Stimulated activated CD4-positive, alpha-beta T cell treated with anti-CD3 and anti-CD28 coated beads, Interleukin-2, amount 100 ng/mL, for 48 hours (primary cell): ENCODE measurements at regions not wholly inside any gene's neighbourhood (a gene's known extent, or its start where the extent isn't known, plus 50 kb on each side); places are given as distances from the start of the nearest gene placed in this dataset.
"Not testable (repeated sequence)": the region's sequence is repeated elsewhere in the genome, so short reads cannot be mapped to it uniquely, and the experiment has no call there.

Source experiments
- DNase-seq, 2 donors: peaks; one replicate each; pipeline ENCODE4 v3.0.0-alpha.2; 2020

DNA sequence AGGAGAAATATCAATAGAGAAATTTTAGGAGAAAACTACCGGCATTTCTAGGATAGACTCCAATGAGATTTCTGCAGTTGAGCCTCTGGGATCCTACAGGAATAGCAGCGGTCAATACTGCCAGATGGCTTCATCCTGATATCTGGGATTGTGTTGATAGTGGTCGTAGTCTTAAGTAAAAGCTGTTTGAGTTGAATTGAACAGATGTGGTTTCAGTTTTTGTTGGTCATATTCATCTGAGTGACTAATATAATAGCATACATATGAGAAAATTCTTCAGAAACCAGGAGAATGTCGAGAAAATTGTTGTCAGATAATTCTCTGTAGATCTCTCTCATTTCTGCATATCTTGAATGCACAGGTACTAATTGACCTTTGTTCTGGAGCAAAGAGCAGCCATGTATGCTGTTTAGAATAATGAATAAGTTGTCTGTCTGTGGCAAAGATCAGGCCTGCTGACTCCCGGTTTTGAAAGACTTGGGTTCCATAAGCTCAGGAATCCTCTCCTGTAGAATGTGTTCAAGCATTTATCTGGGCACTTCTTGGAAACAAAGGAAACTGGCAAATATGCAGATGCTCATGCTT, 288.1 kb downstream of the TMX3 start:
- DNase-seq, result no peak

DNA sequence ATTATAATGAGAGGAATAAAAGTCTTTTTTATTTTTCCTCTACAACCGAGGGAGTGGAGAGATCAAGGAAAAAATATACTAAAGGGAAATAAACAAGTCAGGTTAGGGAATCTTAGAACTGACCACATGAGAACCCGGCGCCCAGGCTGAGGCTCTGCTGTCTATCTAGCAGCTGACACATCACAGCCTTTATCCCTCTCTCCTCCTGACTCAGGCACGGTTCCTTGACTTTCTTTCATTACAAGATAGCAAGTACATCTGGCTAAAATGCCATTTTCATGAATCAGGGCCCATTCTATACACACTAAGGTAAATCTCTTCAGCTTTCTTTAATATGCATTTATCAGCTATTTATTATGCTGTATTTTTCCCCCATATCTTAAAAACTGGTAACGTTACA, 296.0 kb downstream of the TMX3 start:
- DNase-seq, result no peak

DNA sequence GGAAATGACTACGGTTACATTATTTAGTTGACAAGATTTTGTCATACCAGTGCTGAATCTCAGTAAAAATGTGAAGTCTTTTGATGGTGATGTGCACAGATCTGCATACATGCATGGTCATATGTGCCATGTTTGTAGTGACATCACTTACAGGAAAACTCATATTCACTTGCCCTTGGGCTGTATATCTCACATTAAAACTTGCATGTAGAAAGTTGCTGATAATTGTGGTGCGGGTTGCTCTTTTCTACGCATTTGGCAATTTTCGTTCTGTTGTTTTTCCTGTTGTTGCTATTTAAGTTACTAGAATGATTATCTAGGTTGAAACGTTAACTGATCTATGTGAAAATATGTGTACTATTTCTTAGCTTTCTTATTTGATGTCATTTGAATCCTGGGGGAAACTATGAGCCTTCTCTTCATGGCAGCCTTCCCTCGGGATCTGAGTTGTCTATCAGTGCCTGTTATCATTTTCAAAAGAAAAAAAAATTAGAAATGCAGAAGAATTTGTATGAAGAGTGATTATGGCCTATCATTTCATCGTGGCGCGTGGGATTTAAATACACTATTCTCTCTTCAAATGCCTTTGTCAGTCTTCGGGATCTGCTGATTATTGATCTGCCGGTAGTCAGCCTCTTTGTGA, 296.6 kb downstream of the TMX3 start:
- no peak for DNase-seq

DNA sequence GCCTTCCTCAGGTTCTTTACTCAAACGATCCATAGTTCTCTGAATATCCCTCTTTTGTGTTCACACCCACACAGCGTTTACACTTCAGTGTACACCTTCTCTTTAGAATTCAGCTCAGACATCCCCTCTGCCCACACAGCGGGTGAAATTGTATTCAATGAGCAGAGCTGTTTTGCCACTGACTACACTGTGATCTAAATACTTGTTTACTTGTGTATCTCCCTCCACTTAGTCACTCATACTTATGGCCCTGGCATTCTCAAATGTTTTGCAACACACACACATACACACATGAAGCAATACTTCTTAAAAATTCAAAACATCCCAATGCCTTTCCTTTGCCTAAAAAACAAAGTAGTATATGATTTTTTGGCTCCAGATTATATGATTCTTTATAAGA, 297.1 kb downstream of the TMX3 start:
- no peak for DNase-seq

DNA sequence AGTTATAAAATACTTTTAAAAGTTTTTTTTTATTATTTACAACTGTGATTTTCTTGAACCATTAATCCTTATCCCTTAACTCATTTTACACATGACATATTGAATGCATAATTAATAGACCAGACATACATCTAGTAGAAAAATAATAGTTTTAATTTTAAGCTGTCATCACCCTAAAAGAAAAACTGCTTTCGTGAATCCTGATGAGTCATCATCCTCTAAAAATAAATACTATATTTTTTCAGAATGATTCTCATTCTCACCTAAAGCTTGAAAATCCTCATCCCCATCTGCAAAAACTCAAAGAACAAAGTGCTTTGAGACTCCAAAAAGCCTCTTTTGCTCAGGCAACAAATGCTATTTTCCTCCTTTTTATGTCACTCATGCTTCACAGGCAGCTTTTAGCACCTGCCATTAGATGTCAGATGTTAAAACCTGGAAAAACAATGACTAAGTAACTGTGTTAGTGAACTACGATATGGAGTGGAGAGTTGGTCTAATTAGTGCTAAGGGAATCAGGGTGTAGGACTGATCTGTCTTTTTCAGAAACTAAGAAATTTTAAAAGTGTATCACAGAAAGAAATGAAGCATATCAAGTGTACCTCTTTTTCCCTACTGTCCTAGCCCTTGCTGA, 297.6 kb downstream of the TMX3 start:
- DNase-seq, result no peak

DNA sequence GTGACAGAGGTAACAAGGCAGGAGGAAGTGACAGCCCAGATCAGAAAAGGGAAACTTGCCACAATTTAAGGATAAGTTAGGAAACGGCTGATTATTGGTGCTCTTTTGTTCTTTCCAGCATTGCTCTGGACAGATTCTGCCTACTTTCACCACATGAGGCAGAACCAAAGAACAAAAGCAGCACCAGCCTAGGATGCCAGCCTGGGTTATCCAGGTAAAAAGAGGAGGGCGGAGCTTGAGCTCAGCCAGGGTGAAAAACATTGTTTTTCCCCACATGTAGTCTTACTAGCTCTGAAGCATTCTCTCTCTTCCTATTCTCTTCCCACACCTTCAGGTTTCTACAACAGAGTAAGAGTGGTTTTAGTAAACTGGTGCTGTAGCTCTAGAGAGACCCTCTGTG, 300.5 kb downstream of the TMX3 start:
- no peak for DNase-seq

DNA sequence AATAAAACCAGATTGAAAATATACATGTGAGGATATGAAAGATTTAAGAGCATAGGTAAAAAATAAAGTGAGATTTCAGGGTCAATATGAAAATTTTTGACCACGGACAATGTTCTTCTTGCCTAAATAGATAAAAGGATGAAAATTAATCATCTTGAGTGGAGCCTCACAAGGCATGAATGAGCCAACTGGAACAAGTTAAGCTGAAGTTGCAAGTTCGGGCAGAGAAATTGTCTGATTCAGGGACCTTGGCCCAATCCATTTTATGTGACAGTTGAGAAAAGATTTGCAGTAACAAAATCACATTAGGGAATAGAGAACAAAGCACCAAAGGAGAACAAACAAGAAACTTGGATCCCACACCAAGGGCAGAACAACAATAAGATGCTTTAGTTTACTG, 305.3 kb downstream of the TMX3 start:
- DNase-seq, result no peak

DNA sequence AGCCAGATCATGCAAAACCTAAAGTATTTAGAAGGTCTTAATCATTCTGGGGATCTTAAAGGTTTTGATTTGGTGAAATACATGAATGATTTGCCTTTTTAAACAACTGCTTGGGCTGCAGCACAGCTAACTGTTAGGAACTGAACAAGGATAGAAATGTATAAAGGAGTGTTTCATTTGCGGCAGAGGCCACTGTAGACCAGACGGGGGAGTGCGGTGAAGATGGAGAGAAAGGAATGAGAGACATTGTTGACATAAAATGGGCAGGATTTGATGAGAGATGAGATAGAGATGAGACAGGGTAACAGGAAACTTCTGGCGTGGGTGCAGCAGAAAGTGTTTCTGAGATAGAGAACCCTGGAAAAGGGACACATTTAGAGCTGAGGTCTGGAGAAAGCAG, 308.1 kb downstream of the TMX3 start:
- no peak for DNase-seq

DNA sequence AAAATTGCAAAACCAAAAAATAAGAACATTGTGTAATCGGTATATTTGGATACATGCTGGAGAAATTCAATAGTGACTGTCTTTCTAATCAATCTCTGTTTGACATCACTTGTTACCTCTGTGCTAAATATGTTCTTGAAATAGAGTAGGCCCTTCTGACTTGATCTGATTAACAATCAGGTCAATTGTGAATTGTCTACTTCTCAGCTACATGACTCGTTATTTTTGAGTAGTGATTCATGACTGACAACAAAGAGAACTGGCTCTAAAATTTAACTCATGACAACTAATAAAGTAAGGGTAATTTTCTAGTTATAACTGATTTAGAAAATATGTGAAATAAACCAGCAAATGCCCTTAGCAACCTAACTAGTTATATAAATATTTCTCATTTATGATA, 312.1 kb downstream of the TMX3 start:
- no peak for DNase-seq

DNA sequence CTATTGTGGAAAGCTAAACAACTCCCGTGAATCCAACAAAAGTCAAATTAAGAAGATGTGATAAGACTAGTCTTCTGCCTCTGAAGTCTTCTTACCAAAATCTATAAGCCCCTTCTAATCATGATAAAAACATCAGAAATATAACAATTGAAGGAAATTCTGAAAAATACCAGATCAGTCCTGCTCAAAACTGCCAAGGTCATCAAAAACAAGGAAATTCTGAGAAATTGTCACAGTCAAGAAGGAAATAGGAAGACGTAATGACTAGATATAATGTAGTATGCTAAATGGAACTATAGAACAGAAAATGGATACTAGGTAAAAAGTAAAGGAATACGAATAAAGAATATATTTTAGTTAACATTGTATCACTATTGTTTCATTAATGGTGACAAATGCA, 314.0 kb downstream of the TMX3 start:
- DNase-seq, result no peak

DNA sequence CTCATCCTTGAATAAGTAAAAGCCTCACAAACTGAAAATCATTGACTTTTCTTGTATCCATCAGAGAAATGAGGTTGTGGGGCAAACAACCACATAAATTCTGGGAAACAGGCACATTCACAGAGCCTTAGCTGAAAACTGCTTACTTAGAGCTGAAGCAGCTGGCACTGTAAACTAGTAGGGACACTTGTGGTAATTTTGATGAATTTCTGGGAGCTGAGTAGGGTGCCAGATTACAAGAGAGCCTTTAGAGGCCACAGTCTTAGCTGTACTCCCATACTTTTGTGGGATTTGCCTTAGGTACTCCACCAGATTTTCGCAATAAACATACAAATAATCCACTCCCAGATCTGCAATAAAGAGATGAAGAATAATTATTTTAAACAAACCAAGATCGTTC, 315.2 kb downstream of the TMX3 start:
- DNase-seq, result no peak

DNA sequence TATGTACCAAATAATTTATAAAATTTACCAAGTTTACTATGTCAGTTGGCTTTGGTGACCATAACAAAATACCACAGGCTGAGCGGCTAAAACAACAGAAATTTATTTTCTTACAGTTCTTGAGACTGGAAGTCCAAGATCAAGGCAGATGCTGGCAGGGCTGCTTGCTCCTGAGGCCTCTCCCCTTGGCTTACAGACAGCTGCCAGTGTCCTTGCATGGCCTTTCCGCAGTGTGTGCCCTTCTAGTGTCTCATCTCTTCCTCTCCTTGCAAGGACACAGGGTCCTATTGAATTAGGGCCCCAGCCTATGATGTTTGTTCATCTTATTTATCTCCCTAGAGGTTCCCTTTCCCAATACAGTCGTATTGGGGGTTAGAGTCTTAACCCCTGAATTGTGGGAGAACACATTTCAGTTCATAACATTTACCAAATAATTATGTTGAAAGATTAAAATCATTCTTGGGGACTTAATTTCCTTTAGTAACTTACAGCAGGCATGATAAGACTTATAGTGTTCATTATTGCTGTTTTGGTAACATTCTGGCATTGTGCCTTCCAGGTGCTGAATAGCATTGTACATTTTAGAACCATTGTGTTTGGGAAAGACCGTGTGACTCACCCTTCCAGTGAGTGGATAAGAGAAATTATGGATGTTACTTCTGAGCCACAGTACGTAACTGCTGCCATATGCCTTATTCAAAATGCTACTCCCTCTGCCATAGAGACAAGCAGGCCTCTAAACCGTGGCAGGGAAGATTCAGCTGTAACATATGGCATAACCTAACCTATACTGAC, 317.5 kb downstream of the TMX3 start:
- no peak for DNase-seq

DNA sequence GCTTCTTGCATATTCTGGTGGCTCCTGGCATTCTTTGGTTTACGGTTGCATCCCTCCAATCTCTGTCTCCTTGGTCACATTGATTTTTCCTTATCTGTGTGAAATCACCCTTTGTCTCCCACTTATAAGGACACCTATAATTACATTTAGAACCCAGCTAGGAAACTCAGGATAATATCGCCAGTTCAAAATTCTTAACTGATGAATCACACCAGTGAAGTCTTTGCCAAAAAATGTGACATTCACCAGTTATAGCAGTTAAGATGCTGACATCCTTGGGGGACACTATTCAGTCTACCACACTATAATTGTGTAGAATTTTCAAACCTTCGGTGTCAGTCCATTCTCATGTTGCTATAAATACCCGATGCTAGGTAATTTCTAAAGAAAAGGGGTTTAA, 320.2 kb downstream of the TMX3 start:
- no peak for DNase-seq

DNA sequence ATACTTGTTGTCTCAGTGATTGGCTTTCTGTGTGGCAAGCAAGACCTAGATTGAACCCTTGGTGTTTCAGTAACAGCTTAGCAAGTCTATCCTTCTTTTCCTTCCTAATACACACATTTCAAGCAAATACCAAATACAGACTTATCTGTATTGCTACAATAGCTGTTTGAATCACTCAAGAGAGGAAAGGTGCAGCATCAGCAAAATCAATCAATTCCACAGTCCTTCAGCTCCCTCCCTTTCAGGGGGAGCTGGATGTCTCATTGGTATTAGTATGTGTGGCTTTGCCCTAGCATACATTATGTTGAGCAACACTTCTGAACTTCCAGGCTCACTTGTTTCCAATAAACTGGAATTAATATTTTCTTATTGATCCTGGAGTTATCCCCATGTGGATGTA, 323.1 kb downstream of the TMX3 start:
- no peak for DNase-seq

DNA sequence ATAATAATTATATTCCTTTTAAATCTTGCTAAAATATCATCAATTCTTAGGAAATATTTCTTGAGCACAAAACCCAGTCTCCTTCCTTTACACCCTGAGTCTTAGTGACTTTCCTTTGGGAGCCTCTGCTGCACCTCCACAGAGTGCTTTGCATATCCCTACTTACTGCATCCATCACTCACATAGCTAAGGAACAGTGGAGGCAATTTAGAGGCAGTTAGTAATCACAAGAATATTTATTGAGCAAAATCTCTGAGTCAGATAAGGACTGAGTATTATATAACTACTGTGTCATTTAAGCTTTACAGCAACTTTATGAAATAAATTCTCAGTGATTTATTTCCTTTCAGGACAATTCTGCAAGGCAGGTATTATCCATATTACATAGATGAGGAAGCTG, 327.7 kb downstream of the TMX3 start:
- DNase-seq, result no peak

DNA sequence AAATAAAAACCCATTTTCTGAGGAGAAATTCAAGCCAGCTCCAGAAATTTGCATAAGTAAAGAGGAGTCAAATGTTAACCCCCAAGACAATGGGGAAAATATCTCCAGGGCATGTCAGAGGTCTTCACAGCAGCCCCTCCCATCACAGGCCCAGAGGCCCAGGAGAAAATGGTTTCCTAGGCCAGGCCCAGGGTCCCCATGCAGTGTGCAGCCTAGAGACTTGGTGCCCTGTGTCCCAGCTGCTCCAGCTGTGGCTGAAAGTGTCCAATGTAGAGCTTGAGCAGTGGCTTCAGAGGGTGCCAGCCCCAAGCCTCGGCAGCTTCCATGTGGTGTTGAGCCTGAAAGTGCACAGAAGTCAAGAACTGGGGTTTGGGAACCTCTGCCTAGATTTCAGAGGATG, 330.9 kb downstream of the TMX3 start:
- DNase-seq, result not testable (repeated sequence)

DNA sequence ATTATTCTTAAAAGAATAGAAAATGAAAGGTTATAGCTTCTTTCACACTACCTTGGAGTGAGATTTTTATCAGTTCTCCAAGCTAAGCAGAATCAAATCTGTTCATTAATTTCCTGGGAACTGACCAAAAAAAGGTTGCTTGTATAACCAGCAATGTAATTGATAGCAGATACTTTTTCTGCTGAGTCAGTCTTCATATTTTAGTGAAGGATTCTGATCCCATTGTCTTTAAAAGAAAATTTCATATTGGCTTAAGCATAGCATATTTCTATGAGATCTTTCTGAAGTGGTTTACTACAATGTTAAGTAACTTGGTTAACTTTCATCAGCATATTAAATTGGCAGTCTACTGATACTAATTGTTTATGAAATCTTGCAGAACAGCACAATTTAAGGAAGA, 338.0 kb downstream of the TMX3 start:
- no peak for DNase-seq

DNA sequence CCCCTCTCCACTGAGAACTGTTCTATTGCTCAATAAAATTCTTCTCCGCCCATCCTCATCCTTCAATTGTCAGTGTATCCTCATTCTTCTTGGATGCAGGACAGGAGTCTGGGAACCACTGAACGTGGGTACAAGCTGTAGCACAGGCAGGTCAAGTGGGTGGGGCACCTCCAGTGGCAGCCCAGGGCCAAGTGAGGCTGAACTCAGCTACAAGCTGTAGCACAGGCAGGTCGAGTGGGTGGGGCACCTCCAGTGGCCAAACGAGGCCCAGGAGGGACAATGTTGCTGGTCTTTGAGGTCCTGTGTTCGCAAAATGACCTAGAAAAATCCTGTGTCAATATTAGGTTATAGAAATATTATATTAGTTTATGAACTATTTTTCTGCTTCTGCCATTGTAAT, 352.0 kb downstream of the TMX3 start:
- no peak for DNase-seq

DNA sequence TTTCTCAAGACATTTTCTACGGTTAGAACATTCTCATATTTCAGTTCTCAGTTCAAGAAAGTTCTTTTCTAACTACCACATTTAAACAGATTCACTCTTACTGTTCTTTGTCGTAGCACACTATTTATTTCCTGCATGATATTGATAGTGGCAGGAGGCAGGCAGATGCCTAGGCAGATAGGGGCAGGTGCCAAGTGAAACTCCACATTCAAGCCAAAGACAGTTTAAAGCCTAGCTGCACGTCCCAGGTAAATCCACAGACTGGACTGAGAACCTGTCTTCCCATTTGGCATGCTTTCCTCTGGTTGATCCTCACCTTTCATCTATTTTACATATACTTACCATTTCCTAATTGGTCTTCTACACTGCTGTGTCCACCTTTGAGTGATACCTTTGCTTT, 359.3 kb downstream of the TMX3 start:
- no peak for DNase-seq

DNA sequence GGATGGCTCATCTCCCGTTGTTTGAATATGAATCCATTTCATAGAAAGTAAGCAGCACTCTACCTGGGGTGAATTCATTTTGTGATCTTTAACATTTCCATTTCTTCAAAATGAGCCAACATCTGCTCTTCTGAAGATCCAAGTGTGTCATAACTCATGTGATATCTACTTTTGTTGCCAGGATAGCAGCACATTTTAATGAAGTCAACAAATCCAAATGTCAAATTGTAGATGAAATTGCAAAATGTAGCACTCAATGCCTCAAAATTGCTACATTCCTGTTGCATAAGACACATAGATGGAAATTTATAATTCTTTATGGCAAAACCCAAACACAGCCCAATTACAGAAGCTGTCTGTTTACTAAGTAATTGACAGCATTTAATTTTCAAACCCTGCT, 360.7 kb downstream of the TMX3 start:
- DNase-seq, result no peak

DNA sequence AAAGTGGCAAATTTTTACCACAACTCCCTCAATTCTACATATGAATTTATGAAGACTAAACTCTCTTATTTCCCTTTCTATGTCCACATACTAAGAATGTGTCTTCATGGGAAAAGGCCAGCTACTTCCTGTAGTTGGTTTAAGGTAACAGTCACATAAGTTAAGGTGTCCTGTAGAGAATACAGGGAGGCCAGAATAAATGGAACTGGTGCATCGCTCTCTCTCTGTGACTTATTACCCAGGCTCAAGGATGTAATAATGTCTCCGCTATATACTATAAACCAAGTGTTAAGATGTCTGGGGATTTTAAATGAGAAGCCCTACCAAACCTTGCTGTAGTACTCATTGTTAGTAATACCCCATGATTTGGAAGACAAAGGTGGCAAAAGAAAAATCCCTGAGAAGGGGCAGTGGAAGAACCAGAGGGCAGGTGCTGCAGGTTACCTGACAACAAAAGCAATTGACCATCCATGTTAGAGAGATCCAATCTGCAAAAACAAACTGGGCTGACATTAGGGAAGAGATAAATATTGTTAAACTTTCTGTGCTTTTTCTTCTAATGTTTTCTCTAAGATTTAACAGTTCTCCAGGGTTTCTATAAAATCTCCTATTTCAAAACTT, 372.8 kb downstream of the TMX3 start:
- DNase-seq, result no peak

DNA sequence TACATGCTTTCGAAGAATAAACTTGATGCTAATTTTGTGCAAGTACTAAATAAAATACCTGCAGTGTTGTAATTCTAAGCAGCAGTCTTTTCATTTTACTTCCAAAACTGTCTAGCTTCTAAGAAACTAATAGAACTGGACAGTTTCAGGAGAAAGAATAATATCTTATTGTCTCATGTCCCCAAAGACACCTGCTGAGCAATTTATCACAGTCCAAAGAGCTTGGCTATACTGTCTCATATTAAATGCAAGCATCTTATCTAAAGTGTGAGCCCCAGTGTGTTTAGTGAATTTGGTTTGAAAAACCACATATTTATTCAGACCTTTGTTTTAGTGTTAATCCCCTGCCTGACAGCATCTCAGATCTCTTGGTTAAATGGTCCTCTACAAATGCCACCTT, 374.3 kb downstream of the TMX3 start:
- DNase-seq, result no peak

DNA sequence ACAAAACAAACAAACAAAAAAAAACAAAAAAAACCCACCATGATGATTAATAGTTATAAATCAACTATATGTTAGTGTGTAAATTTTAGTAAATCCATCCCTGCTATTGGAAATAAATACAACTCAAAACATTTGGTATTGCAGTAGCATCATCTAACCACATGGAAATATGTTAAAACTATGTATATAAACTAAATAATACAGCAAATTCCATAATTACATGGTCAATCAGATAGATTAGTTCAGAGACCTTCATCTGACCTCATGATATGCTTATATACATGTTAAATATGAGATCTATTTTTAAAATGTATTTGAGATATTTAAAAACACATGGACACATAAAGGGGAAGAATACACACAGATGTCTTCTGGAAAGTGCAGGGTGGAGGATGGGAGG, 384.2 kb downstream of the TMX3 start:
- DNase-seq, result no peak

DNA sequence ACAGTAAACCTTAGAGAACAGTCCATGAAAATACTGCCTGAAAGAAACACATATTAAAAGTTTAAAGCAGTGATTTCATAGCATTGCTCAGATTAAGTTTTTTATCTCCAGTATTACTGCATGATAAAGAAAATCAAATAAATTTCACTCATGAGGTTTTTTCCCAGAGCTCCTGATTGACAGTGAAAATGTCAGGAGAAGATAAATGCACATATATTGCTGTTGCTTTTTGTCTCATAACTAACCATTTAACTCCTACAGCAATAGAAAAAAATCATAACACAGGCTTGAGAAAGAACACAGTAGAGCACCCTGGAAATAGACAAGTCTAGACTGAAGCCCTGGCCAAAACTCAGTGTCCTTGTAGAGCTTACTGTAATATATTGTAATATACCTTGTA, 391.0 kb downstream of the TMX3 start:
- no peak for DNase-seq
